GM21737 (cell line): ENCODE measurements at regions not wholly inside any gene's neighbourhood (a gene's known extent, or its start where the extent isn't known, plus 50 kb on each side); places are given as distances from the start of the nearest gene placed in this dataset.

Experiments used
- ATAC-seq: cut with Tn5 transposase; IDR thresholded peaks from one replicate; pipeline ENCODE4 v1.9.1; 2021; ENCODE audit warnings: mild to moderate bottlenecking, moderate library complexity; ENCODE audit not compliant: unreplicated experiment

- ATAC-seq = no peak
Measured at GRCh38 chr4:14272206-14272605, 644.7 kb upstream of the BOD1L1 start.

GRCh38 chr4:14277505-14277904 lies 650.0 kb upstream of the BOD1L1 start:
- ATAC-seq = no peak

- ATAC-seq = no peak
Measured at GRCh38 chr4:14280567-14280966, 653.0 kb upstream of the BOD1L1 start.

DNA sequence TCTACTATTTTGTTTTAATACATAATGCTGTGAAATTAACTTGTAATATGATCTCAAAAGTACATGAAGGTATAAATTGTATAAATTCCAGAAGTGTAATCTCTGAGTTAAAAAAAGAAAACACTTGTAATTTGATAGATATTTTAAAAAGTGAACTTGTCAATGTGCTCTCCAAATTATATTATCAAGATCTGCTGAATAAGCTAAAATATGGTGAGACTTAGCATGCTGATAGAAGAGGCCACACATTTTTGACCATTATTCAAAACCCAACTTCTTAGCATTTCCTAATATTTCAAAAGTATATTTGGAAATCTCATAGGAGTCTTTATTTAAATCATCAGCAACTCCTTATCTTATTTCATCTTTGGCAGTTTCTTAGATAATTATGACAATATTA lies 657.1 kb upstream of the BOD1L1 start:
- no peak for ATAC-seq

DNA sequence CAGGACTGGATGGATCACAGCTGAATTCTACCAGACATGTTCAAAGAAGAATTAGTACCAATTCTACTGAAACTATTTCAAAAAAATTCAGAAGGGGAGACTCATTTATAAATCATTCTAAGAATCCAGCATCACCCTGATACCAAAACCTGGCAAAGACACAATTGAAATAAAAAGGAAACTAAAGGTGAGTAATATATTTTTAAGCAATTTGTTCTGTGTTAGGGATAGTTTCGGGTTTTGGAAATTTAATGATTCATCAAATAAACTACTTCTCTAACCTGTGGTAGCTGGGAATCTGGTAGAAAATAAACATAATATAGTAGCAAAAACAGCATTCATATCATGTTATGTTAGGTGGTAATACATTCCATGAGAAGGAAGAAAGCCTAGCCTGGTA lies 662.2 kb upstream of the BOD1L1 start:
- no peak for ATAC-seq

- ATAC-seq = no peak
Measured at GRCh38 chr4:14293582-14293981, 666.1 kb upstream of the BOD1L1 start.

DNA sequence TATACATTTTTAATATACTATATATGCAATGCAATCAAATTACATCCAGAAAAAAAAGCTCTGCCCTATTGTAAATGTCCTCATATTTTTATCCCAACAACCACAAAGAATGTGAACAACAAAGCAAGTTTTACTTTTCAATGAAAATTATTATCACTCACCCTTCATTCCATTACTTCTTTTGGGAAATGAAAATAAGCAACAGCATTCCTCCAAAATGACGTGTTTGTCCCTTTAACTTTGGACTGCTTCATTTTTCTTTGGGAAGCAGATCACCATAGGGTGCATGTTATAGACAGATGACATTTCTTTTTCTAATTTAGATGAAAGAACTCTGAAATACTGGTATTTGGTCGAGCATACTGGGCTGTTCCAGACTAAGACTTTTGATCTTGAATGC lies 667.1 kb upstream of the BOD1L1 start:
- no peak for ATAC-seq

- no peak for ATAC-seq
Measured at GRCh38 chr4:14299166-14299565, 671.6 kb upstream of the BOD1L1 start.

DNA sequence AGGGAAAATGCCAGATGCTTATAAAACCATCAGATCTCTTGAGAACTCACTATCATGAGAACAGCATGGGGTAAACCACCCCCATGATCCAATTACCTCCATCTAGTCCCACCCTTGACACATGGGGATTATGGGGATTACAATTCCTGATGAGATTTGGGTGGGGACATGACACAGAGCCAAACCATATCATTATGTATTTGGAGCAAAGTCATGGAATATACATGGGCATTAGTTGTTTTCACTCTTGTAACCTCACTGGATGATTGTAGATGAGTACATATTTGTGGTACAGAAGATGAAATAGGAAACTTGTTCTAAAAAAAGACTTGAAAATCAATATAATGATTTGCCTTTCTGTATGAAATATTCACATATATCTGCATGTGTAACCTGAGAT lies 674.5 kb upstream of the BOD1L1 start:
- no peak for ATAC-seq

GRCh38 chr4:14303856-14304255 lies 676.3 kb upstream of the BOD1L1 start:
- ATAC-seq = no peak

DNA sequence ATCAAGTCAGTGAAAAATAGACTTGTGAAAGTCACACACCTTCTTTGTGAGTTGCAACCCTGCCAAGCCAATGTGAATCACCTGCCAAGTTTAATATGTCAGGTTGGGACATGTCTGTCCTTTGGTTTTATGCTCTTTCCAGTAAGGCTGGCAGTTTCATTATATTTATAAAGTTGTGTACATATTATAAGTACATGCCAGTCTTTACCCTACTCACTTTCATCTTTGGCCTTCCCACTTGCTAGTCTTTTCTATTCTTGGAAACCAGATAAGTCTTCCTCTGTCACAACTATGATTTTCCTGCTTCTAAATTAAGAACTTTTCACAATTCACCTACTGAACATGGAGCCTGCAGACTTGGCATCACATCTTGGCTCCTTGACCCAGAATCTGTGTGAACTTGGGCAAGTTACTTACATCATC lies 680.7 kb upstream of the BOD1L1 start:
- no peak for ATAC-seq

GRCh38 chr4:14309431-14309830 lies 681.9 kb upstream of the BOD1L1 start:
- no peak for ATAC-seq

DNA sequence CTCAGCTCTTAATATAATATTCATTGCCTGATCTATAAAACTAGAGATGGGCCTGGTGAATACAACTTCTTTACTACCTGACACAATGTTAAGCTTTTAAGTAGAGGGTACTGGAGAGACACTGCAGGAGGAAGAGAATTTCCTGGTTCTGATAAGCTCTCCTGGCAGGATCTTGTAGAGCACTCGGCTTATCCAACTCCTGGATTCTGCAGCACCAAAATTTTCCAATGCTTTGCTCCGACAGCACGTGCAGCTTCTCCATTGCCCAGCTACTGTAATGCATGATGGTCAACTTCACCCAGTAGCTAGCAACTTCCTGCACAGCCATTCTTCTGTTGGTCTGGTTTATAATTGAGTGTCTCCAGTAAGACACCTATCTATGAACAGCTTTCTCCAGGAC lies 686.2 kb upstream of the BOD1L1 start:
- no peak for ATAC-seq

DNA sequence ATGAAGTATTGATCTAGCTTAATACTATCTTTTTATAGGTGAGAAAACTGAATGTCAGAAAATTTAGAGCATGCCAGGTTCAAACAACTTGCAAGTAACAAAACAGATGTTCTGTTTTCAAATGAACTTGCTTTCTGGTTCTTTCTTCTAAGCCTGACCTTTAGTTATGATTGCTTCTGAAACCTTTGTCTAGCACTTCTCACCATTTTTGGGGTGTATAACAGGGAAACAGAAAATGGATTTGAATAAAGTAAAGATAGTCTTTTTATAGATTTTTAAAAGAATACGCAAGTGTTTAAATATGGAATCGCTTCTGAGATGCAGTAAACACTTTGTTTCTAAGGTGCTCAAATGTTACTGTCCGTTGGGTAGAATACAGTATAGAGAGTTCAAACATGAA lies 687.2 kb upstream of the CPEB2 start:
- ATAC-seq = no peak

DNA sequence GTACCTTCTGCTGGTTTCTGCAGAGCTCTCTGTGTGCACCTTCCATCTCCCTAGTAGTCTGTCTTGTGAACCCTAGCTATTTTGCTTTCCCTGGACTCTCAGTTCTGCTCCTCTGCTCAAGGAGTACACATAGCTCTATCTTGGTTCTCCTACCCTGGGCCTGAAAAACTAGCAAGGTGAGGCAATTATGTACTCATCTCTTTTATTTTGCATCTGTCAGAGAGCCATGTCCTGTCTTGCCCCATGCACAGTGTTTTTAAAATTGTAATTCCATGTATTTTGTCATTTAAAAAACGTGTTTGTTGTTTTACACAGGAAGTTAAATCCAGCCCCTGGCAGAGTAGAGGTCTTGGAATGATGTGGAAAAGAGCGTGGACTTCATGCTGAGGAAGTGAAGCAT lies 684.9 kb upstream of the CPEB2 start:
- ATAC-seq = no peak

DNA sequence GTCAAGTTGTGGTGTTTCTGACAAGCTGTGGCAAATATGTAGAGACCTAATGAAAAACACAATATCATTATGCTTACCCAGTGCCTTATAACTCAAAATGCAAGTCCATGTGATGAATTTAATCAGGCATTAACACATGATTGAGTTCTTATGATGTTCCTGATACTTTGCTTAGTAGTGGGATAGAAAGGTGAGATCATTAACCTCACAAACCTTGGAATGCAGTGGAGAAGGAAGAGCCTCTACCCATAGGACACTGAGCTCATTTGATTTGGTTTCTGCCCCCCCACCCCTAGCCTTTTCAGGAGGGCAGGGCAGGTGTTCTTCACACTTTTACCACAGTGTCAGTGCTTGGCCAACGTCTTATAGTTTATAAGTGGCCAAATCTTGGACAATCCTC lies 683.6 kb upstream of the CPEB2 start:
- ATAC-seq = no peak

- ATAC-seq = no peak
Measured at GRCh38 chr4:14321723-14322122, 680.6 kb upstream of the CPEB2 start.

GRCh38 chr4:14323191-14323590 lies 679.1 kb upstream of the CPEB2 start:
- ATAC-seq = no peak

DNA sequence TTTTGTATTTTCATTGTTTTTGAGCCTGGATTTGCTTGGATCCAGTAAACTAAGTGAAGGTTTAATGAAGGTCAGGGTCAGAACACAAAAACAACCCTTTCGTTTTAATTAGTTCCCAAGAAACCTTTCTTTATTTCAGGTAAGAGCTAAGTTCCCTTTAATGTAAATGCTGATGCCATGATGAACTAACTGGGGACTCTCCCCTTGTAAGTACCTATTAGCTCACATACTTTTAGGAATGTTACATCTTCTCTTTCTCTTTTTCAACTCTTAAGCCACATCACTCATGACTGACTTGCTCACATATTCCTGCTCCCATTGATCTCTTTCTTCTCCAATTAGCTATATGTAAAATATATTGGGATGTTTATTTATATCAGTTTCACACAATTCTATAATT lies 673.1 kb upstream of the CPEB2 start:
- no peak for ATAC-seq

DNA sequence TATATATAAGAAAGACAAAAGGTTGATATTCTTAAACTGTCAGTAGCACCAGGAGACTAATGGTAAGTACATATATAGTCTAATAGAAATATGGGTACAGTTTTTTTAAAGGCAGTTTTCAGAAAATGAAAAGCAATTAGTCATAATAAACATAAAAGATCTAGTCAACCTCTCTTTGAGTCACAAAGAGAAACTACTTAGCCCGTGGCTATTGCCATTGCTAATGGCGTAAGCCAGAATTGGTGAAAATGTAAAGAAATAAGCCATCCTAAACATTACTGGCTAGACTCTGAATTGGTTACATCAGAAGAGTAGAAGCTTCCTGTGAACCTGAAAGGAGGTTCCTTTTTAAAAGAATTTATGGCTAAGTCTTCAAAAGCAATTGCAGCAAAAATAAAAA lies 668.7 kb upstream of the CPEB2 start:
- ATAC-seq = no peak

GRCh38 chr4:14334166-14334565 lies 668.1 kb upstream of the CPEB2 start:
- no peak for ATAC-seq

DNA sequence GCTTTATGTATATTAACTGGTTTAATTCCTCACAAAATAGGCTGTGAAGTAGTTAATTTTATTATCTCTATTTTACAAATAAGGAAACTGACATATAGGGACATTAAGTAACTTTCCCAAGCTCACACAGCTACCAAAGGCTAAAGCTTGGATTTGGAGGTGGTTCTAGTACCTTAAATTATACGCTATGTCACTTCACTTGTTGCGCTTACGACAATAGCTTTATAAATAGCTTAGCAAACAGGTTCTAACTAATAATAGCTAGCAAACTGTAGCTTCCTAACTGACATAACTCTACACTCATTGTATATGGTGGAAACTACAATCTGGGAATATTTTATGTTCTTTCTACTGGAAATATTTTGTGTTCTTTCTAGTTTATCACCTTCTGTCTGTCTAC lies 666.4 kb upstream of the CPEB2 start:
- no peak for ATAC-seq

GRCh38 chr4:14336656-14337055 lies 665.6 kb upstream of the CPEB2 start:
- ATAC-seq = no peak
